Mesendoderm (in vitro differentiated cells): ENCODE measurements at regions not wholly inside any gene's neighbourhood (a gene's known extent, or its start where the extent isn't known, plus 50 kb on each side); places are given as distances from the start of the nearest gene placed in this dataset.
"Not testable (repeated sequence)": the region's sequence is repeated elsewhere in the genome, so short reads cannot be mapped to it uniquely, and the experiment has no call there.

Experiments
- DNase-seq: peaks from one replicate; pipeline ENCODE4 v3.0.0; 2013
- H2AK5ac ChIP-seq: 2 replicates; pipeline ENCODE4 v1.6.1; 2013; ENCODE audit warnings: low read length, inconsistent platforms
- H2BK120ac ChIP-seq: 2 replicates; pipeline ENCODE4 v1.6.1; 2013; ENCODE audit warnings: low read depth, mild to moderate bottlenecking, low read length, moderate library complexity, mixed read lengths
- H2BK15ac ChIP-seq: replicated peaks from 2 replicates; pipeline ENCODE4 v1.6.1; 2013; ENCODE audit warnings: low read depth, mild to moderate bottlenecking, moderate library complexity
- H2BK5ac ChIP-seq: 2 replicates; pipeline ENCODE4 v1.6.1; 2013; ENCODE audit warnings: low read length, inconsistent platforms
- H3K18ac ChIP-seq: 2 replicates; pipeline ENCODE4 v1.6.1; 2013; ENCODE audit warnings: mild to moderate bottlenecking, low read length, mixed read lengths
- H3K23ac ChIP-seq: one replicate; pipeline ENCODE4 v1.6.1; 2013; ENCODE audit warnings: low read length
- H3K27ac ChIP-seq: 2 replicates; pipeline ENCODE4 v1.5.1; 2013; ENCODE audit warnings: low read depth, mild to moderate bottlenecking, inconsistent platforms, low read length, moderate library complexity
- H3K27me3 ChIP-seq: 2 replicates; pipeline ENCODE4 v1.6.1; 2013; ENCODE audit warnings: low read length, control low read depth, mild to moderate bottlenecking, inconsistent platforms; ENCODE audit not compliant: insufficient read depth, poor library complexity
- H3K36me3 ChIP-seq: 2 replicates; pipeline ENCODE4 v1.6.1; 2013; ENCODE audit warnings: low read length, inconsistent platforms; ENCODE audit not compliant: control insufficient read depth, insufficient read depth
- H3K4ac ChIP-seq: one replicate; pipeline ENCODE4 v1.6.1; 2013; ENCODE audit warnings: low read depth, mild to moderate bottlenecking, low read length, moderate library complexity
- H3K4me1 ChIP-seq: 2 replicates; pipeline ENCODE4 v1.6.1; 2013; ENCODE audit warnings: low read depth, low read length, inconsistent platforms; ENCODE audit not compliant: control insufficient read depth
- H3K4me2 ChIP-seq: 2 replicates; pipeline ENCODE4 v1.6.1; 2013; ENCODE audit warnings: low read length
- H3K4me3 ChIP-seq: 2 replicates; pipeline ENCODE4 v1.5.1; 2013; ENCODE audit warnings: mild to moderate bottlenecking, low read length
- H3K56ac ChIP-seq: one replicate; pipeline ENCODE4 v1.6.1; 2013; ENCODE audit warnings: low read length
- H3K79me1 ChIP-seq: 2 replicates; pipeline ENCODE4 v1.6.1; 2013; ENCODE audit warnings: low read length, inconsistent platforms
- H3K79me2 ChIP-seq: 2 replicates; pipeline ENCODE4 v1.6.1; 2013; ENCODE audit warnings: mild to moderate bottlenecking, low read length; ENCODE audit not compliant: control insufficient read depth, insufficient read depth
- H3K9ac ChIP-seq: 2 replicates; pipeline ENCODE4 v1.6.1; 2013; ENCODE audit warnings: low read length, inconsistent platforms
- H4K5ac ChIP-seq: one replicate; pipeline ENCODE4 v1.6.1; 2013; ENCODE audit warnings: low read length
- H4K8ac ChIP-seq: one replicate; pipeline ENCODE4 v1.6.1; 2013; ENCODE audit warnings: low read depth, mild to moderate bottlenecking, control low read depth, low read length, moderate library complexity
- WGBS: extraction: QIAGEN DNeasy Blood & Tissue Kit; methylation state at CpG from one replicate; pipeline ENCODE4 v1.1.7; 2013; ENCODE audit warnings: low lambda C conversion rate, missing lambda C conversion rate; ENCODE audit not compliant: insufficient coverage; ENCODE audit errors: extremely low coverage; 5-methylcytosine and 5-hydroxymethylcytosine counted together

GRCh38 chr14:46571970-46572369, 79.6 kb downstream of the RPL10L start:
- H3K79me2 ChIP-seq: no peaks in the 10 kb centered on the region
- no peak overlapping the region for H2AK5ac ChIP-seq
- no peak overlapping the region for H2BK15ac ChIP-seq
- no peaks in the 10 kb centered on the region for H3K79me1 ChIP-seq
- no peak overlapping the region for H3K9ac ChIP-seq
- no peak overlapping the region for H3K4me3 ChIP-seq
- H3K36me3 ChIP-seq: no peaks in the 10 kb centered on the region
- no peak overlapping the region for H2BK5ac ChIP-seq
- DNase-seq: no peak
- H3K27me3 ChIP-seq: no peaks in the 10 kb centered on the region
- no peak overlapping the region for H3K56ac ChIP-seq
- H4K8ac ChIP-seq: no peak overlapping the region
- H3K23ac ChIP-seq: no peak overlapping the region
- H3K18ac ChIP-seq: no peak overlapping the region
- H3K4me2 ChIP-seq: no peak overlapping the region
- H3K4me1 ChIP-seq: no peaks in the 10 kb centered on the region
- H3K27ac ChIP-seq: no peak overlapping the region
- no peak overlapping the region for H4K5ac ChIP-seq
- no peak overlapping the region for H2BK120ac ChIP-seq
- H3K4ac ChIP-seq: no peak overlapping the region
- WGBS: no CpG with 5 or more reads among the region's 2 CpGs

GRCh38 chr14:46568161-46568560, 83.4 kb downstream of the RPL10L start:
- not testable (repeated sequence) for H4K8ac ChIP-seq, H3K4ac ChIP-seq, DNase-seq, H4K5ac ChIP-seq, H3K36me3 ChIP-seq, H2BK5ac ChIP-seq, H2AK5ac ChIP-seq, H3K56ac ChIP-seq, H2BK120ac ChIP-seq, H3K4me1 ChIP-seq, H3K18ac ChIP-seq, H3K79me1 ChIP-seq, H3K79me2 ChIP-seq, H3K27ac ChIP-seq, H3K4me3 ChIP-seq, H3K4me2 ChIP-seq, H2BK15ac ChIP-seq, H3K9ac ChIP-seq, H3K27me3 ChIP-seq, H3K23ac ChIP-seq
- no CpG with 5 or more reads among the region's 1 CpG for WGBS

- no peak for DNase-seq
- Histone ChIP-seq H3K79me1 (no peaks in the 10 kb centered on the region), H4K8ac (no peak overlapping the region), H3K27me3 (no peaks in the 10 kb centered on the region), H3K79me2 (no peaks in the 10 kb centered on the region), H3K23ac (no peak overlapping the region), H3K36me3 (no peaks in the 10 kb centered on the region), H3K56ac (no peak overlapping the region), H3K18ac (no peak overlapping the region), H3K9ac (no peak overlapping the region), H3K4me2 (no peak overlapping the region), H3K4me1 (no peaks in the 10 kb centered on the region), H3K27ac (no peak overlapping the region), H2BK5ac (no peak overlapping the region), H3K4me3 (no peak overlapping the region), H2BK120ac (no peak overlapping the region), H2AK5ac (no peak overlapping the region), H2BK15ac (no peak overlapping the region), H3K4ac (no peak overlapping the region), H4K5ac (no peak overlapping the region)
- no CpG with 5 or more reads among the region's 9 CpGs for WGBS
Measured at GRCh38 chr14:46550836-46551235, 100.7 kb downstream of the RPL10L start.

- Histone ChIP-seq H2BK5ac (no peak overlapping the region), H3K4me1 (no peaks in the 10 kb centered on the region), H3K79me2 (no peaks in the 10 kb centered on the region), H2BK120ac (no peak overlapping the region), H2AK5ac (no peak overlapping the region), H3K27me3 (no peaks in the 10 kb centered on the region), H4K8ac (no peak overlapping the region), H3K27ac (no peak overlapping the region), H2BK15ac (no peak overlapping the region), H3K4ac (no peak overlapping the region), H3K18ac (no peak overlapping the region), H3K23ac (no peak overlapping the region), H3K4me3 (no peak overlapping the region), H3K36me3 (no peaks in the 10 kb centered on the region), H3K79me1 (no peaks in the 10 kb centered on the region), H3K4me2 (no peak overlapping the region), H3K56ac (no peak overlapping the region), H3K9ac (no peak overlapping the region), H4K5ac (no peak overlapping the region)
- DNase-seq: no peak
- WGBS: no CpG with 5 or more reads among the region's 2 CpGs
Measured at GRCh38 chr14:46540986-46541385, 110.6 kb downstream of the RPL10L start.

GRCh38 chr14:46519121-46519520, 132.5 kb downstream of the RPL10L start:
- no peak overlapping the region for H3K4ac ChIP-seq
- no peak overlapping the region for H2BK5ac ChIP-seq
- H3K79me1 ChIP-seq: no peaks in the 10 kb centered on the region
- H2BK15ac ChIP-seq: no peak overlapping the region
- DNase-seq: no peak
- H3K56ac ChIP-seq: no peak overlapping the region
- no peak overlapping the region for H2AK5ac ChIP-seq
- no peak overlapping the region for H3K23ac ChIP-seq
- H3K27ac ChIP-seq: no peak overlapping the region
- H3K4me3 ChIP-seq: no peak overlapping the region
- no peak overlapping the region for H3K18ac ChIP-seq
- H3K9ac ChIP-seq: no peak overlapping the region
- H2BK120ac ChIP-seq: no peak overlapping the region
- no peak overlapping the region for H4K5ac ChIP-seq
- no peaks in the 10 kb centered on the region for H3K4me1 ChIP-seq
- H4K8ac ChIP-seq: no peak overlapping the region
- H3K36me3 ChIP-seq: no peaks in the 10 kb centered on the region
- no peak overlapping the region for H3K4me2 ChIP-seq
- no peaks in the 10 kb centered on the region for H3K27me3 ChIP-seq
- H3K79me2 ChIP-seq: no peaks in the 10 kb centered on the region

GRCh38 chr14:46508752-46509151, 142.8 kb downstream of the RPL10L start:
- H3K23ac ChIP-seq, H3K4me1 ChIP-seq, H4K8ac ChIP-seq, H3K36me3 ChIP-seq, DNase-seq, H3K18ac ChIP-seq, H3K27ac ChIP-seq, H3K4ac ChIP-seq, H3K9ac ChIP-seq, H3K4me2 ChIP-seq, H2AK5ac ChIP-seq, H2BK5ac ChIP-seq, H3K79me1 ChIP-seq, H3K27me3 ChIP-seq, H3K56ac ChIP-seq, H3K4me3 ChIP-seq, H3K79me2 ChIP-seq, H2BK120ac ChIP-seq, H2BK15ac ChIP-seq, H4K5ac ChIP-seq: not testable (repeated sequence)
- WGBS: no CpG with 5 or more reads among the region's 13 CpGs
